H9 (cell line): ENCODE measurements at regions not wholly inside any gene's neighbourhood (a gene's known extent, or its start where the extent isn't known, plus 50 kb on each side); places are given as distances from the start of the nearest gene placed in this dataset.

Experiments used
- DNase-seq: peaks from one replicate; pipeline ENCODE4 v3.0.0-alpha.2; 2017
- H2AFZ ChIP-seq: one replicate; pipeline ENCODE4 v1.6.1; 2013; ENCODE audit warnings: mild to moderate bottlenecking, low read length, control low read depth, moderate library complexity
- H2AK5ac ChIP-seq: 2 replicates; pipeline ENCODE4 v1.6.1; 2013; ENCODE audit warnings: low read length, control low read depth, mixed read lengths; ENCODE audit not compliant: insufficient read length
- H2BK120ac ChIP-seq: one replicate; pipeline ENCODE4 v1.6.1; 2013; ENCODE audit warnings: low read depth, mild to moderate bottlenecking, low read length, control low read depth, inconsistent platforms; ENCODE audit not compliant: poor library complexity, severe bottlenecking
- H2BK12ac ChIP-seq: 2 replicates; pipeline ENCODE4 v1.6.1; 2013; ENCODE audit warnings: low read length, control low read depth, mixed read lengths, low read depth; ENCODE audit not compliant: insufficient read length
- H2BK15ac ChIP-seq: 2 replicates; pipeline ENCODE4 v1.6.1; 2013; ENCODE audit warnings: low read depth, low read length, control low read depth
- H2BK20ac ChIP-seq: one replicate; pipeline ENCODE4 v1.6.1; 2013; ENCODE audit warnings: low read depth, mild to moderate bottlenecking, low read length, control low read depth, inconsistent platforms; ENCODE audit not compliant: poor library complexity, severe bottlenecking
- H2BK5ac ChIP-seq: 2 replicates; pipeline ENCODE4 v1.6.1; 2013; ENCODE audit warnings: low read length, control low read depth, mixed read lengths; ENCODE audit not compliant: insufficient read length
- H3K14ac ChIP-seq: 2 replicates; pipeline ENCODE4 v1.6.1; 2013; ENCODE audit warnings: low read length, control low read depth; ENCODE audit not compliant: insufficient read depth
- H3K18ac ChIP-seq: 2 replicates; pipeline ENCODE4 v1.6.1; 2013; ENCODE audit warnings: low read depth, mild to moderate bottlenecking, mixed read lengths, low read length, control low read depth; ENCODE audit not compliant: insufficient read length
- H3K23ac ChIP-seq: 2 replicates; pipeline ENCODE4 v1.6.1; 2013; ENCODE audit warnings: low read length, control low read depth, mixed read lengths, low read depth; ENCODE audit not compliant: insufficient read length
- H3K23me2 ChIP-seq: 2 replicates; pipeline ENCODE4 v1.6.1; 2013; ENCODE audit warnings: low read depth, mild to moderate bottlenecking, mixed read lengths, low read length, control low read depth; ENCODE audit not compliant: insufficient read length, poor library complexity, severe bottlenecking
- H3K27ac ChIP-seq: 2 replicates; pipeline ENCODE4 v1.5.1; 2013; ENCODE audit warnings: low read length, control low read depth, mixed read lengths, low read depth; ENCODE audit not compliant: insufficient read length
- H3K27me3 ChIP-seq: 2 replicates; pipeline ENCODE4 v1.6.1; 2013; ENCODE audit warnings: low read length, control low read depth, inconsistent platforms; ENCODE audit not compliant: insufficient read depth
- H3K4ac ChIP-seq: 2 replicates; pipeline ENCODE4 v1.6.1; 2013; ENCODE audit warnings: low read depth, mild to moderate bottlenecking, control low read depth, inconsistent platforms, low read length, moderate library complexity
- H3K4me1 ChIP-seq: 2 replicates; pipeline ENCODE4 v1.6.1; 2013; ENCODE audit warnings: low read length, control low read depth, inconsistent platforms; ENCODE audit not compliant: insufficient read depth
- H3K4me2 ChIP-seq: 2 replicates; pipeline ENCODE4 v1.6.1; 2013; ENCODE audit warnings: low read length, control low read depth, mixed read lengths; ENCODE audit not compliant: insufficient read length, insufficient read depth
- H3K56ac ChIP-seq: 2 replicates; pipeline ENCODE4 v1.6.1; 2013; ENCODE audit warnings: low read depth, mild to moderate bottlenecking, mixed read lengths, low read length, control low read depth; ENCODE audit not compliant: insufficient read length
- H3K79me1 ChIP-seq: 2 replicates; pipeline ENCODE4 v1.6.1; 2013; ENCODE audit warnings: low read depth, mild to moderate bottlenecking, moderate library complexity, low read length, control low read depth, inconsistent platforms; ENCODE audit not compliant: insufficient read depth, poor library complexity, severe bottlenecking
- H3K79me2 ChIP-seq: 2 replicates; pipeline ENCODE4 v1.6.1; 2013; ENCODE audit warnings: low read length, control low read depth, inconsistent platforms; ENCODE audit not compliant: insufficient read depth
- H3K9ac ChIP-seq: 2 replicates; pipeline ENCODE4 v1.6.1; 2013; ENCODE audit warnings: low read length, control low read depth, mixed read lengths; ENCODE audit not compliant: insufficient read length; ENCODE audit errors: extremely low read depth
- H3K9me3 ChIP-seq: one replicate; pipeline ENCODE4 v1.6.1; 2013; ENCODE audit warnings: low read depth, low read length, inconsistent platforms; ENCODE audit not compliant: control insufficient read depth
- H3T11ph ChIP-seq: one replicate; pipeline ENCODE4 v1.6.1; 2013; ENCODE audit warnings: mild to moderate bottlenecking, low read length, control low read depth, inconsistent platforms
- H4K20me1 ChIP-seq: one replicate; pipeline ENCODE4 v1.6.1; 2013; ENCODE audit not compliant: control insufficient read depth, insufficient read length, insufficient read depth
- H4K5ac ChIP-seq: 2 replicates; pipeline ENCODE4 v1.6.1; 2013; ENCODE audit warnings: low read depth, mild to moderate bottlenecking, mixed read lengths, low read length, control low read depth; ENCODE audit not compliant: insufficient read length
- H4K8ac ChIP-seq: replicated peaks from 2 replicates; pipeline ENCODE4 v1.6.1; 2013; ENCODE audit warnings: low read length, control low read depth, mixed read lengths, low read depth; ENCODE audit not compliant: insufficient read length
- H4K91ac ChIP-seq: 2 replicates; pipeline ENCODE4 v1.6.1; 2013; ENCODE audit warnings: low read depth, mild to moderate bottlenecking, moderate library complexity, mixed read lengths, low read length, control low read depth; ENCODE audit not compliant: insufficient read length
- H3K27ac Mint-ChIP-seq, 3 experiments: 2 replicates in 2 of 3; 3 replicates in 1 of 3; pipeline ENCODE4 v1.8.0; 2020 to 2021; ENCODE audit warnings: mixed read lengths in 3 of 3, mild to moderate bottlenecking in 1 of 3, moderate library complexity in 1 of 3
- H3K27me3 Mint-ChIP-seq: 2 replicates; pipeline ENCODE4 v1.8.0; 2021; ENCODE audit warnings: low read depth, mild to moderate bottlenecking, moderate library complexity, mixed read lengths
- H3K36me3 Mint-ChIP-seq, 3 experiments: 2 replicates in 2 of 3; 3 replicates in 1 of 3; pipeline ENCODE4 v1.8.0; 2020 to 2021; ENCODE audit warnings: low read depth in 3 of 3, mixed read lengths in 3 of 3; ENCODE audit not compliant: insufficient read depth in 1 of 3
- H3K4me1 Mint-ChIP-seq, 2 experiments: 2 replicates each; pipeline ENCODE4 v1.8.0; 2020; ENCODE audit warnings: mixed read lengths in 2 of 2
- H3K4me3 Mint-ChIP-seq, 2 experiments: 2 replicates in 1 of 2; 3 replicates in 1 of 2; pipeline ENCODE4 v1.8.0; 2020 to 2021; ENCODE audit warnings: mild to moderate bottlenecking in 2 of 2, mixed read lengths in 2 of 2, moderate library complexity in 1 of 2
- H3K9me3 Mint-ChIP-seq, 2 experiments: 2 replicates in 1 of 2; 3 replicates in 1 of 2; pipeline ENCODE4 v1.8.0; 2020; ENCODE audit warnings: mild to moderate bottlenecking in 2 of 2, mixed read lengths in 2 of 2, moderate library complexity in 1 of 2
- CTCF ChIP-seq: fragments of 200-600 bp; sonication (generic); conservative IDR thresholded peaks from 3 replicates; pipeline ENCODE4 v1.8.0; 2021; ENCODE audit warnings: antibody characterized with exemption, mild to moderate bottlenecking

DNA sequence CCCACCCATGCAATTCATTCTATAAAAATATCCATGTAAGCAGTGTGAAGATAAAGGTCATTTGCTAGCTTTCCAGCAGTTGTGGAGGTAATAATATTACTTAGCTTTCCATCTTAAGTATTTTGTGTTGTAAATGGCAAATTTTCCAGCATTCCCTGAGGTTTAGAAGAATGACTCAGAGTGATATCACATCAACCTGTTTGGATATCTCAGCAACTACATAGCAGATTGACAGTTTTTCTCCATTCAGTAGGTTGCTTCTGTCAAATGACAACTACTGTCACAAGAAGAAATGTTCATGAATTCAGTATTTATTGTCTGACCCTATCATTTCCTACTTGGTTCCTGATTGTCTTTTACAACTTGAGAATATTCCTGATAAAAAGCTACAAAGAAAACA, 434.9 kb upstream of the GALNTL6 start:
- no peaks in the 10 kb centered on the region for H3K9me3 Mint-ChIP-seq

More for the DNA sequence above, 434.9 kb upstream of the GALNTL6 start:
- no peaks in the 10 kb centered on the region for H3K27me3 ChIP-seq
- no peak overlapping the region for H4K5ac ChIP-seq
- no peak overlapping the region for H3K56ac ChIP-seq
- Mint-ChIP-seq H3K27ac (no peak overlapping the region), H3K4me1 (peaks cover 2 to 4% of the 10 kb centered on the region in 2 experiments; a peak in 1 of 4 replicates), H3K36me3 (no peaks in the 10 kb centered on the region), H3K4me3 (no peak overlapping the region), H3K27me3 (no peaks in the 10 kb centered on the region)
- H3K23ac ChIP-seq: no peak overlapping the region
- H3K9ac ChIP-seq: no peak overlapping the region
- no peak overlapping the region for H3K27ac ChIP-seq
- H3K23me2 ChIP-seq: no peaks in the 10 kb centered on the region
- no peak overlapping the region for H3K4me2 ChIP-seq
- no peak overlapping the region for H3K4ac ChIP-seq
- H2AFZ ChIP-seq: no peak overlapping the region
- no peak for DNase-seq
- H4K20me1 ChIP-seq: no peaks in the 10 kb centered on the region
- no peaks in the 10 kb centered on the region for H3K9me3 ChIP-seq
- no peak overlapping the region for H2BK15ac ChIP-seq
- H3K79me2 ChIP-seq: no peaks in the 10 kb centered on the region
- no peaks in the 10 kb centered on the region for H3K4me1 ChIP-seq
- H4K8ac ChIP-seq: no peak overlapping the region
- no peak overlapping the region for H3T11ph ChIP-seq
- no peak overlapping the region for H2BK12ac ChIP-seq
- no peak overlapping the region for H2BK20ac ChIP-seq
- TF ChIP-seq CTCF: no peak
- no peak overlapping the region for H2AK5ac ChIP-seq
- no peak overlapping the region for H2BK120ac ChIP-seq
- no peak overlapping the region for H3K18ac ChIP-seq
- no peak overlapping the region for H4K91ac ChIP-seq
- no peaks in the 10 kb centered on the region for H3K79me1 ChIP-seq
- H3K14ac ChIP-seq: no peak overlapping the region
- no peak overlapping the region for H2BK5ac ChIP-seq
